Mammary epithelial cell (primary cell): ENCODE measurements at regions not wholly inside any gene's neighbourhood (a gene's known extent, or its start where the extent isn't known, plus 50 kb on each side); places are given as distances from the start of the nearest gene placed in this dataset.

Source experiments
- EZH2 ChIP-seq: IDR thresholded peaks from 2 replicates; pipeline ENCODE4 v1.6.1; 2012; ENCODE audit warnings: low read length, inconsistent platforms, borderline replicate concordance
- TF ChIP-seq, protein P1 (sequence below), 2 donors: IDR thresholded peaks in 1 of 2; conservative IDR thresholded peaks in 1 of 2; 2 replicates each; pipeline ENCODE4 v1.5.1; 2011 to 2012; ENCODE audit warnings: inconsistent platforms in 2 of 2, low read length in 2 of 2, mild to moderate bottlenecking in 2 of 2, control low read depth in 1 of 2, low read depth in 1 of 2; ENCODE audit not compliant: insufficient read depth in 1 of 2; ENCODE audit errors: extremely low read depth in 1 of 2

DNA sequence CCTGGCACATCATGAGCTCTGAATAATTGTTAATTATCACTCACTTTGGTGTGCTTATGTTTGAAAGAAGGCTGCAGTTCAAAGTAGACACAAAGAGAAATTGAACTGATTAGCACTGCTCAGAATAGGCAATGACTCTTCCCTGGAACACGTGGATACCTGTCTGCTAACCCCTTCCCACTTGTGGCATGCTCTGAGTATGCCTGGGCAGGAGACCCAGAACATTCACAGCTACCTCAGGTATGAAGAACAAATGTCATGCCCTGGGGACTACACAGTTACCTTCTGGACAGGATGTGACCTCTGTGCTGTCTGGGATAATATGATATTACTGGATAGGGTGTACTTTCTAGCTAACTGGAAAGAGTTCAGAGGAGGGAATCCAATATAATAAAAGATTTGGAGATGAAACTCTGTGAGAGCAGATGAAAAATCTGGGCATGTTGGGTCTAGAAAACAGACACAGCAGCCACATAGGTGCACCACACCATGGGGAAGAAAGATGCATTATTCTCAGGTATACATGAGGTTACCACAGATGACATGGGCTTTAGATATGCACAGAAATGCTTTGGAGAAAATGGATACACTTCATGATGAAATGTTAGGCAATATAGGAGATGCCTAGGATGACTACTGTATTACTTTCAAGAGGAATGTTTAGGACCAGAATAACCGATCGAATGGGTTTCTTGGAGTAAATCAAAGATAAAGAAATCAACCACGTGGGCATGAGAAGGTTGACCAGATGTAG, 324.2 kb upstream of the PREP start:
- TF ChIP-seq, protein P1, sequence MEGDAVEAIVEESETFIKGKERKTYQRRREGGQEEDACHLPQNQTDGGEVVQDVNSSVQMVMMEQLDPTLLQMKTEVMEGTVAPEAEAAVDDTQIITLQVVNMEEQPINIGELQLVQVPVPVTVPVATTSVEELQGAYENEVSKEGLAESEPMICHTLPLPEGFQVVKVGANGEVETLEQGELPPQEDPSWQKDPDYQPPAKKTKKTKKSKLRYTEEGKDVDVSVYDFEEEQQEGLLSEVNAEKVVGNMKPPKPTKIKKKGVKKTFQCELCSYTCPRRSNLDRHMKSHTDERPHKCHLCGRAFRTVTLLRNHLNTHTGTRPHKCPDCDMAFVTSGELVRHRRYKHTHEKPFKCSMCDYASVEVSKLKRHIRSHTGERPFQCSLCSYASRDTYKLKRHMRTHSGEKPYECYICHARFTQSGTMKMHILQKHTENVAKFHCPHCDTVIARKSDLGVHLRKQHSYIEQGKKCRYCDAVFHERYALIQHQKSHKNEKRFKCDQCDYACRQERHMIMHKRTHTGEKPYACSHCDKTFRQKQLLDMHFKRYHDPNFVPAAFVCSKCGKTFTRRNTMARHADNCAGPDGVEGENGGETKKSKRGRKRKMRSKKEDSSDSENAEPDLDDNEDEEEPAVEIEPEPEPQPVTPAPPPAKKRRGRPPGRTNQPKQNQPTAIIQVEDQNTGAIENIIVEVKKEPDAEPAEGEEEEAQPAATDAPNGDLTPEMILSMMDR (conservative IDR thresholded peaks at IDR 0.05 in 1 of 2, IDR thresholded peaks at IDR 0.05 in 1 of 2; ENCODE audit: extremely low read depth in 1 of 2, insufficient read depth in 1 of 2, low read depth in 1 of 2, low read length in 2 of 2): no peak
- no peak for TF ChIP-seq EZH2
